ENCODE measurements at regions not wholly inside any gene's neighbourhood (a gene's known extent, or its start where the extent isn't known, plus 50 kb on each side); places are given as distances from the start of the nearest gene placed in this dataset.

DNA sequence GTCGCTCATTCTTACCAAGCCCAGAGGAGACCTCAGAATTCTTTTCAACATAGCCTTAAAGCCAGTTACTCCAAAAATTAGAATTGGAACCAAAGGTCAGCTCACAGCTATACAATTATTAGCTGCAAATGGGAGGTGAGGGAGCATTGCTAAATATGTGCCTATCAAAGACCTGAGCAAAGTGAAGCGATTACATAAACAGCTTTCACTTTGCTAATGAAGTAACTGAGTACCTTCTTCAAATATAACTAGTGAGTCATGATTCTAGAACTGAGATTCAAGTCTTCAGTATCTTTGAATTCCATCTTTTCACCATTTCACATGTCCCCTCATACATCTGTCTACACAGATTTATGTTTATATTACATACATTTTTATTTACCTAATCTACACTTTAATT lies 122.6 kb downstream of the P2RY1 start:
- DNase-seq, result no peak

DNA sequence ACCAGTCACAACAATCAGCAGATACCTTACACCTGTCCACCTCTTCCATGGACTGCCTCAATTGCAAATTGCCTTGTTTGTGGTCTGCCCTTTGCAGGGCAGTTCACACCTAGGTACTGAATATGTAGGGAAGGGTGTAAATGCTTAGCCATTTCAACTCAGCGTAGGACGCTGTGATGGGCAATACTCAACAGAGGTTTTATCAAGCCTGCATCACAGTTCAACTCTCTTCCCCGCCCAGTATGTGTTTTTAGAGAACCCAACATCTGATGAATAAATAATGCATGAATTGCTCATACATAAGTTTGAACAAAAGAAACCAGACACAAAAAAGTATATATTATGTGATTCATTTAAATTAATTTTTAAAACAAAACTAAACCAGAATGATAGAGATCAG lies 124.4 kb downstream of the P2RY1 start:
- no peak for DNase-seq

DNA sequence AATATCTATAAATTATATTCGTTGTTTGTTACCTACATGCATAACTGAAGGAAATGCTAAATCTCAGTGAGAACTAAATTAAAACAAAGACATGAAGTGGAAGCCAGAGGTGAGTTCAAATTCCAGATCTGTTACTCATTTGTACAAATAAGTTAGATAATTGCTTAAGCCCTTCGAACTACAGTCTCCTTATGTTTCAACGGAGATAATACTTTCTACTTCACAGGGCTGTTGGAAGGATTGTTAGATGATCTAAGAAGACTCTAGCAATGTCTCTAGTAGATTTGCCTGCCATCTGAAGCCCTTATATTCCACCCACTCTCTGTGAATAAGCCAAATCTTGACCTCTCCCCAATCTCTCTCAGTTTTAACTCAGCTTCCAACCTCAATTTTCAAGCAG lies 125.8 kb downstream of the P2RY1 start:
- DNase-seq, result no peak

DNA sequence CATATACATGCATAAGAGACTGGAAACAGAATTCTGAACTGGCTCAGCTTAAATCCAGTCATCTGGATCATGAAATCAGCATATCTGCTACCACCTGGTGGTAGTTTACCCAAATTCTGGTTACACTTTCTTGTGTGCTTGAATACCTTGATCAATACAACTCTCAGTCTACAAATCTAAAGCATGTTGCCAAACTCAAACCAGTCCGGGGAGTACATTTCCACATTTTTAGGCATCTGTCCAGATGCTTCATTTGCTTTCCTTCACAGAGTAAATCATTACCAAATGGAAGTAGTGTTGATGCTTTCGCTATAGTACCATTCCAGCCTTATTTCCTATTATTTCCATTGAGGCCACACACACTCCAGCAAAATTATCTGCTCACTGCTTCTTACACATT lies 126.4 kb downstream of the P2RY1 start:
- DNase-seq, result no peak

DNA sequence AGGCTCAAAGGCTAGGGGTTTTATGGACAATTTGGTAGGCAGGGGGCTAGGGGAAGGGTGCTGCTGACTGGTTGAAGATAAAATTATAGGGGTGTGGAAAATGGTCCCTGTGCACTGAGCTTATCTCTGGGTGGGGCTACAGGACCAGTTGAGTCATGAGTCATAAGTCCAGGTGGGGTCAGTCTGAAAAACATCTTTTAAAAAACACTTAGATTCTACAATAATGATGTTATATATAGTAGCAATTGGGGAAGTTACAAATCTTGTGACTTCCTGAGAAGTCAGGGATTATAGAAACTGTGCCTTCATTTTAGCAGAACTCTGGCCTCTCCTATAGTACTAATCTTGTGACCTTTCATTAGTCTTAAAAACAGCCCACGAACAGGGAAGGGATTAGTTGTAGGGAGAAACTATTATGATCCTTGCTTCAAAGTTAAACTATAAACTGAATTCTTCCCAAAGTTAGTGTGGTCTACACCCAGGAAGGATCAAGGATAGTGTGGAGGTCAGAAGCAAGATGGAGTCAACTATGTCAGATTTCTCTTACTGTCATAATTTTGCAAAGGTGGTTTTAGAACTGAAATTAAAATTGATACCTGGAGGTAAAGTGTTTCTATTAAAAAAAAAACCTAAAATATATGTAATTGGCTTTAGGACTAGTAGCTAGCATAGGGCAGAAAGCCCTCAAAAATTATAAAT lies 130.1 kb downstream of the P2RY1 start:
- DNase-seq, result no peak

DNA sequence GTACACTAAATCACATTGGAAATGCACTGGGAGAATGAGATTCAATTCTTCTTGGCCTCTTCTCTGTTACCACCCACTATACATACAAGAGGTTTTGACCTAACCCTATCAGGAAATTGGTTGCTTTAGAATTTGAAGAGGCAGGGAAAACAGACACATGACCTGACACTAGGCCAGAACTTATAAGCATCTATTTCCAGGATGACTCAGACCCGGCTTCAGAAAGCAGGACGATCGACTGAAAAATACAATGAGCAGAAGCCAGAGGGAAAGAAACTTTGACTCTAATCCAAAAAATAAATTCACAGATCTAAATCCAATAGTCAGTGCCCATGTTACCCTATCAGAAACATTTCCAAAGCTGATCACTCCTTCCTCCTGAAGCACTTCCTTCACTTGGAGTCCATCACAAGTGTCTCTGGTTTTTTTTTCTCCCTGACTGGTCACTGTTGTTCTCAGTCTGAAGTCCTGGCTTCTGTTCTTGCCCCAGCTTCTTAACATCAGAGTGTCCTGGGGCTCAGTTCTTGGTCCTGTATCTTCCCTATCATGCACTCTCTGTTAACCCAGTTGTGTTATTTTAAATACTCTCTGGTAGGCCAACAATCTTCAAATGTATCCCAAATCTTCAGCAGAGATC lies 133.6 kb downstream of the P2RY1 start:
- DNase-seq, result no peak

DNA sequence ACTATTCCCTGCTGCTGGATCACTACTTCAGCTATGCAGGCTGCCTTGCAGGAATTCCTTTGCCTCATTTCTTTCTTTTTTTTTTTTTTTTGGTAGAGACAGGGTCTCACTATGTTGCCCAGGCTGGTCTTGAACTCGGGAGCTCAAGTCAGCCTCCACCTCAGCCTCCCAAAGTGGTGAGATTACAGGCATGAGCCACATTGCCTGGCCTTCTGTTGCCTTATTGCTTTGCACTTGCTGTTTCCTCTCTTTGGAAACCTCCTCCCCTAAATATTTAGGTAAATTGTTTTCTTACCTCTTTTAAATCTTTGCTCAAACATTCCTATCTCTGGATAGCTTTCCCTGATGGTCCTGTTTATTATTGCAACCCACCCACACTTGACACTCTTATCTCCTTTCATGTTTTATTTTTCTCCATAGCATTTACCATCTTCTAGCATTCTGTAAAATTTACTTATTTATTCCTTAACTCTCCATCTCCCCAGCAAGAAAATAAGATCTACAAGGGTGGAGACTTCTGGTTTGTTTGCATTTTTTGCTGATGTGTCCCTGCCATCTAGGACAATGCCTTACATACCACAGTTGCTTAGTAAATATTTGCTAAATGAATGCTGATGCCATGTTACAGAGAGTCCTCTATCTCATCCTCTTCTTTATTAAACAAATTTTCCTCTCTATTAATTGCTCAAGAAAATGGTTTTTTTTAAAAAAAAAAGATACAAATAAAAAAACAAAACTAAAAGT lies 134.8 kb downstream of the P2RY1 start:
- no peak for DNase-seq

DNA sequence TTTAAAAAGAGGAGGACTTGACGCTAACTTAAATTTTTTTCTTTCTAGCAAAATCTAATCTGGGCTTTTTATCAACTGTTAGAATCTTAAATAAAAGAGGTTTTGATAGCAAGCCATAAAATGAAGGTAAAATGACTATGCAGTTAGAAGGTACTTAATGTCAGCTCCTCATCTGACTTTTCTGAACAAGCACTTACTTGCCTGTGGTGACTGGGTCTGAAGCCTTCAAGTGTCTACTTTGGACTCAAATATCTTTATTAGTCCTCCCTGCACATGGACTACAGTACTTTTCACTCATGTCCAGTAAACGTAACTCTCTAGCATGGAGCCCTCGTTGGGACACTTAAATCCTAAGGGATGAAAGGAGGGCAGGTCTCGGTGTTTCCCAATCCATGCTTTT lies 135.9 kb downstream of the P2RY1 start:
- no peak for DNase-seq

DNA sequence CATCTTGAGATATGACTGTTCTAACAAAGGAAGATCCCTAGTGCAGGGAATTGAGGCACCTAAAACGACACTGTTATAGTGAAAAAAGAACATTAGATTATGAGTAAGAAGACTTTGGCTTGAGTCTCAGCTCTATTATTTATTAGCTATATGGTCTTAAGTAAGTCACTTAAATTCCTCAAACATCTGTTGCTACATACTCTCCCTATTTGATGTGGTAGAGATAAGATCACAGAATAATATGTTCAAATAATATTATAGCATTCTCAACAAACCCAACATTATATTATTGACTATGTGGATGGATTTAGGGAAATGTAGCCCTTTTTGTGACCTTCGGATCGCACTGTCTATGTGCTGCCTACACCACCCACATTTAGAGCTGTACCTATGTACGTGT lies 136.9 kb downstream of the P2RY1 start:
- no peak for DNase-seq

DNA sequence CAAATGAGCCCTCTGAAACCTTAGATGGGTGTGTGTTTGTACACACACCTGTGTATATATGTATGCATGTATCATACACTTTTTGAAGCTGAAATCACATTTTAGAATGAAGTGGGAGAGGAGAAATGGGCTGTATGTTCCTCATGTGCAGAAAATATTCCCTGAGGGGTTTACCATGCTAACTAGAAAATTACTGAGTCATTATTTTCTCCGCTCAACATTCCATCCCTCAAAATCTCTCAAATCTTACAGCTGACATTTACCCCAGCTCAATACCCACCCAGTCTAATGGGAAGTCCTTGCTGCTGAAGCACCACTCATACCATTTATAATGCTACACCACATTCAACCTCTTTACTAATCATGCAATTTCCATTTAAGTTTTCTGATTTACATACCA lies 138.6 kb downstream of the P2RY1 start:
- DNase-seq, result no peak

DNA sequence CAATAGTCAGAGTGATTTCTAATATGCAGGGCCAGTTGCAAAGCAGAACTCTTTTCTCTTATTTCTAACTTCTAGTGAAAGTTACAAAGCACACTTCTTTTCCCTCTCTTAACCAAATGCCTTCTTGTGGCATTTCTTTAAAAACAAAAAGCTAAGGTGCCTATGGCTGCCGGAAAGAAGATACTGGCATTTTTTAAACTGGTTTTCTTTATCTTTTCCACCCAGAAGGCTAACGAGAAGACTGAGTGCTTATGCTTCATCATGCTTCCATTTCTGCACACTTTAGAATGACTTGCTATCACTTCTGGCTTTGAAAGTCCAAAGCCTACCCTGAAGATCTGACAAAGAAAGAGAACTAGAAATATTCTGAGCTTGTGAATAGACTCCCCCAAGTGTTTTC lies 141.3 kb downstream of the P2RY1 start:
- DNase-seq, result no peak

DNA sequence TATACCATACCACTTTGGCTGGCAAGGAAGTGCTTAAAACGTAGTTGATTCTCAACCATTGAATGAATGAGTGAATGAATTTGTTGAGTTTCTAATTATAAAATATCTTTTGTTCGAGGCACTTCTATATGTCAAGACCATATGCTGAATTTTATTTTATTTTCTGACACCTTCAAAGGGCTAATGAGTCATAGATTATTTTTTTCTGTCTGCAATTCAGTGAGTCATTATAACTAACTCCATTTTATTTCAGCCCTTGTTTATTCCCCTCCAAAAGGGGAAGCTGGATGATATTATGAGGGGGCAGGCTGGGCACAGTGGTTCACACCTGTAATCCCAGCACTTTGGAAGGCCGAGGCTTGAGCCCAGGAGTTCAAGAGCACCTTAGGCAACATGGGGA lies 142.4 kb downstream of the P2RY1 start:
- DNase-seq, result no peak

DNA sequence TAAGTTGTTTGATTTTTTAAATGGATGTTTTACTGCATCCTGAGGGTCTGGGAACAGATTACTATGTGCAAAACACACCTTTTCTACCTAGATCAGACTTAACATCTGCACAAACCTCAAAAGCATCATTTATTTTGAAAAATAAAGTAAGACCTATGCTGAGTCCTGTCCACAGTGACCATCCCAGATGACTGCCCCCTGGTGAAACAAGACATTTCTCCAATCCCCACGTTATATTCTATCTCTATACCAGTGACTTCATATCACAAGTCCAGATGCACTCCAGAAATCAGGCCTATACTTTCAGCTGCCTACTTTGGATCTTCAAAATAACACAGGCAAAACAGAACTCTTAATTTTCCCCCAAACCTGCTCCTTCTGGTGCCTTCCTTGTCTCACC lies 143.2 kb downstream of the P2RY1 start:
- no peak for DNase-seq

DNA sequence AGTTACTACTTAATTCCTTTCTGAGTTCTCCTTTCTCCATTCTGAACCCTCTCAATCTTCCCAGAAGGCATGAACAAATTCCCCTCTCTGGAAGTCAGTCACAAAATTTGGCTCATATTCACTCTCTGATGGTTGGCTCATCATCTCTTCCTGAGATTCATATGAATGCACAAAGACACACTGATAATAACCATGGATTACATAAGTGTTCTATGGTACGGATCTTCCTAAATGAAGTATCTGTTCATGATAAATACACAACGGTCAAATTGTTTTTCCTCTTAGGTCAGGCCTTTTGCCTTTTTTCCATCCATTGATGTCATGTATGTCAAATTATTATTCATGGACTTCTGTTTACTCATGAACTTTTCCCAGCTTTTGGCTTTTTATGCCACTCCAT lies 162.6 kb downstream of the P2RY1 start:
- DNase-seq, result no peak

DNA sequence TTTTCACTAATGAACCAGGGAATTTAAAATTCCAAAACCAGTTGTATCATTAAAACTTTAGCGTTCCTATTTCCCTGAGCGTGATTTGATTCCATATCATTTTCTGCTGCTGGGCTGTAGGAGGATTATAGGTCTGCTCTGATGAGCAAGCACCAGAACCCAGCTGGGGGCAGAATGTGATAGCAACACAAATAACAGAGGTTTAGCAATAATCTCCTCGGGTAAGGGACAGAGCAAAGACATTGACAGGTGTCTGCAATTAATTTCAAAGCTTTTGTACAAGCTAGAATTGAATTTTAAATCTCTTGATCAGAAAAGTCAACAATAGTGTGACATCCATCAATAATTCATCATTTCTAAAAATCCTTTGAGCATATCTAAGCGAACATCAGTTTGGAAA lies 163.4 kb upstream of the RAP2B start:
- no peak for DNase-seq

DNA sequence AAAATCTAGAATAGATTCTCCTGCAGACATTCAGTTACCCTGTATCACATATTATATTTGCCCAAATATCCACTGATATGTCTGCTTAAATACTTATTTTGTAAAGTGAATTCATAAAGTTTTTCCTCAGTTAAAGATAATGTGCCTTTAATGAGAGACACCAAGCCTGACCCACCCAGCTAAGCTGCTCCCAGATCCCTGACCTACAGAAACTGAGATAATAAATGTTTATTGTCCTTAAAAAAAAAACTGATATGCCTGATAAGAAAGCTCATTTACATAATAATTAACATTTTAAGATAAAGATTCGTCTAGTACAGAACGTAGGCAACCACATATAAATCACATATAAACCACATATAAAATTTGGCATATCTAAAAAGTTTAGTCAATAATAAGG lies 161.7 kb upstream of the RAP2B start:
- DNase-seq, result no peak

DNA sequence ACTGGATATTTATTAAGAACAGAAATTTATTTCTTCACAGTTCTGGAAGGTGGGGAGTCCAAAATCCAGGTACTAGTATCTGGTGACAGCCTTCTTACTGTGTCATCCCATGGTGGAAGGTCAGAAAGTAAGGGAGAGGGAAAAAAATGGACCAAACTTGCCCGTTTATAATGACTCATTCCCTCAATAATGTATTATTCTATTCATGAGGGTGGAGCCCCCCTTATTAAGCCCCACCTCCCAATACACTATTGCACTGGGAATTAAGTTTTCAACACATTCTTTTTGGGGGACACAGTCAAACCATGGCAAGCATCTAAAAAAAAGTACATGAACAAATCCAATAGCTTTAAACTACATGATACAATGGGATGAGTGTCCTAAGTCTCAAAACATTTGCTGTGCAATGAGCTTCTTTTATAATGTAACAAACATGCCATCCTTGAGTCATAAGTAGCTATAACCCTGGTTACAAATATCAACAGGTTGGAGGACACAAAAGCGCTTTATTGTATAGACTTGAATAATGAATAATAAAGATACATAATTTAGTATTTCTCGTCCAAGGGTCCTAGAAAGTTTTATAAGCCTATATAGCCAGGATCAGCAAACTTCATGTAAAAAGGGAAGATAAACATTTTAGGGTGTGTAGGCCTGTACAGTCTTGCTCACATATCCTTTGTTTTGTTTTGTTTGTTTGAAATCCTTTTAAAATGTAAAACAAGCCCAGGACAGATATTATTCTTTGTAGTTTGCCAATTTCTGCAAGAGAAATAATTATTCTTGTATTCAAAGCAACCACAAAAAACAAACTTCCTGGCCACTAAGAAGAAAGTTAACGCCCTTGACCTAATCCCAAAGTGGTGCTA lies 160.6 kb upstream of the RAP2B start:
- no peak for DNase-seq

DNA sequence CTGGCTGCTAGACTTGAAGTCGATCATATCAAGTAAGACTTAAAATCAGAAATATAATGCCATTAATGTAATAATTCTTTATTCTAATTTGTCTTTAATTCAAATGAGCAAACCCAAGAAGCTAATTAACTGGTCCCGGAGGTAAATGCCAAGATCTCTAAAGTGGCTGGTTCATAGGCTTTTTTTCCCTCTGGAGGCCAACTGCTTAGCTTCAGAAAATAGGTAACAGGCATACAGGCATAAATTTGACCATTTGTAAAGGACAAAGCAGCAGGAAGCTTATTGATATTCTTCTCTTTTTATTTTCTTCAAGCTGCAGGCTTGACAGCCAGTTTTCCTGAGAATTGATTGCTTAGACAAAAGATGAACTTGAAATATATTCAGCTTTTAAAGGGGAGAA lies 158.6 kb upstream of the RAP2B start:
- no peak for DNase-seq

DNA sequence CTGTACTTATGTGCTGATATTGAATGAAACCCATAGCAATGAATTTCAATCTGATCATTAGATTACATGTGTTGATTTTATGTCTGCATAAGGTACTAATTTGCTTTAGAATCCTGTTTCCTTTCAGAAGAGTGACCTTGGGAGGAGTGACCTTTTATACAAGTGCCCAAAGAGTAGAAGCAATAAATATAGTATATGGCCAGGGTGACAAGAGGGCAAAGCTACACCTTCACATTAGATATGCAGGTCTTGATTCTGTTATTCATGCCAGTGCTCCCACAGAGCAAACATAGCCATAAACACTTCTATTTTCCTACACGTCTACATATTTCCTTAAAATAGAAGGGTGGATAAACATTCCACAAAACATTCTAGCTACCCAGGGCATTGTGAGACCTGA lies 158.2 kb upstream of the RAP2B start:
- DNase-seq, result no peak

DNA sequence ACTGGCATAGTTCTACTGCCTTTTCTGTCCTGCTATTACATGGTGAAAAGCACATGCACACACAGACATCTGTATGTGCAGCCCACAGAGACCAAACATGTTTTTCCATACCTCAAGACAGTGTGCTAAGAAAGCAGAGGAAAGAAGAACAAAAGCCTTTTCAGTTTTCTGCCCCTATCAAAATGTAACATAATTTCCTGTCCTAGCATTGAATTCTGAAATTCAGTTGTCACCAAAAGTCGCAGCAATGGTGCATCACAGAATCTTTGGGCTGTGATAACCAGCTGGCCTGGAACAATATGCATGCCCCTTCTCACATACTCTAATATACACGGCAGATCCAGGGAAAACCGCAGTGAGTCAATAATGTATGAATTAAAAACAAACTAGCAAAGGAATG lies 153.8 kb upstream of the RAP2B start:
- DNase-seq, result no peak

DNA sequence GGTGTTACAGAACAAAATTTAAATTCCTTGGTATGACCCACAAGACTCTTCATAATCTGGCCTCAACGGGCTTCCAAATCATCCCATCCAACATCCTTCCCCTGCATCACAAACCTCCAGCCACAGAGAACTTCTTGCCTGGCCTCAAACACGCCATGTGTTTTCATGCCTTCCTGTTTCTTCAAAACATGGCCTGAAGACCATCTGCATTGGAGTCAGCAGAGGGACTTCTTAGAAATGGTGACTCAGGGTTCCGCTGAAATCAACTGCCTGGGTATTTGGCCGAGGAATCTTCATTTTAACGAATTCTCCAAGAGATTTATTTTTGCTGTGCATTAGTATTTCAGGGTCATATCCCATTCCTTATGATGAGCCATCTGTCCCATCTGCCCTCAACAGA lies 138.1 kb upstream of the RAP2B start:
- DNase-seq, result no peak

DNA sequence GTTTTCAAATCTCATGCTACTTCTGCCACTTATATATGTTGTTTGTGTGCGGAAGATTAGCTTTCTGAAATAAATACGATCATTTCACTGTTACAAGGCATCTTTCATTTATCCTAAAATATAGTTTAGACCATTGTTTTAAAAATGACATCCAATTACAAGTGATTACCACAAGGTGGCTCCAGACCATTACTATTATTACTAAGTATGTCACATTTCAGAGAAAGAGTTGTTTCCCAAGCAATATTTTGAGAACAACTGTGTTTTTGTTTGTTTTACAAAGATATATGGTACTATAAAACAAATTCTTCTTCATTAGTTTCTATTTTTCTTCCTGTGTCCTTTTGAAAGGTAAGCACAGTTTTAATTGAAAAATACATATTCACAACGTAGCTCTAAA lies 136.0 kb upstream of the RAP2B start:
- no peak for DNase-seq

Measured in nucleus accumbens (tissue), 56 donors.